Keratinocyte (primary cell): ENCODE measurements at regions not wholly inside any gene's neighbourhood (a gene's known extent, or its start where the extent isn't known, plus 50 kb on each side); places are given as distances from the start of the nearest gene placed in this dataset.

Experiments used
- DNase-seq: peaks from one replicate; pipeline ENCODE4 v3.0.0-alpha.2; 2011; ENCODE audit warnings: low read depth, missing footprints, low spot score
- FAIRE-seq: peaks from 2 replicates; lab custom pipeline; 2011; peaks lifted over from hg19 to GRCh38; lab: Jason Lieb, UNC
- H2AFZ ChIP-seq: 2 replicates; pipeline ENCODE4 v1.6.0; 2012; ENCODE audit warnings: low read length, control low read depth, inconsistent platforms; ENCODE audit not compliant: control insufficient read depth
- H3K27ac ChIP-seq: 2 replicates; pipeline ENCODE4 v1.5.1; 2011; ENCODE audit warnings: low read length; ENCODE audit not compliant: control insufficient read depth, insufficient read depth
- H3K27me3 ChIP-seq: 3 replicates; pipeline ENCODE4 v1.6.0; 2011; ENCODE audit warnings: low read length; ENCODE audit not compliant: control insufficient read depth, insufficient read depth; ENCODE audit errors: extremely low read depth
- H3K36me3 ChIP-seq, 2 experiments: 2 replicates in 1 of 2; 3 replicates in 1 of 2; pipeline ENCODE4 v1.5.1; 2011; ENCODE audit warnings: low read length in 2 of 2, mild to moderate bottlenecking in 1 of 2; ENCODE audit not compliant: control insufficient read depth in 2 of 2, insufficient read depth in 2 of 2; ENCODE audit errors: extremely low read depth in 1 of 2
- H3K4me1 ChIP-seq: 3 replicates; pipeline ENCODE4 v1.5.1; 2011; ENCODE audit warnings: low read length; ENCODE audit not compliant: control insufficient read depth, insufficient read depth; ENCODE audit errors: extremely low read depth
- H3K4me2 ChIP-seq: 3 replicates; pipeline ENCODE4 v1.6.0; 2011; ENCODE audit warnings: low read depth, low read length; ENCODE audit not compliant: control insufficient read depth, insufficient read depth; ENCODE audit errors: extremely low read depth
- H3K4me3 ChIP-seq, 3 experiments: fragments of 200-600 bp in 1 of 3; sonication (generic) in 1 of 3; 2 replicates in 2 of 3; 3 replicates in 1 of 3; pipeline ENCODE4 v1.5.1; 2011 to 2016; ENCODE audit warnings: low read length in 3 of 3, mild to moderate bottlenecking in 3 of 3, control low read depth in 2 of 3, inconsistent platforms in 1 of 3, low read depth in 1 of 3, mixed read lengths in 1 of 3, mixed run types in 1 of 3, moderate library complexity in 1 of 3; ENCODE audit not compliant: control insufficient read depth in 2 of 3, insufficient read depth in 2 of 3; ENCODE audit errors: extremely low read depth in 1 of 3
- H3K79me2 ChIP-seq: 2 replicates; pipeline ENCODE4 v1.6.0; 2012; ENCODE audit warnings: low read length; ENCODE audit not compliant: control insufficient read depth, insufficient read depth
- H3K9ac ChIP-seq: 3 replicates; pipeline ENCODE4 v1.6.0; 2011; ENCODE audit warnings: low read length; ENCODE audit not compliant: control insufficient read depth, insufficient read depth; ENCODE audit errors: extremely low read depth
- H3K9me1 ChIP-seq: 3 replicates; pipeline ENCODE4 v1.6.0; 2011; ENCODE audit warnings: low read length; ENCODE audit not compliant: control insufficient read depth, insufficient read depth; ENCODE audit errors: extremely low read depth
- H3K9me3 ChIP-seq: 2 replicates; pipeline ENCODE4 v1.5.1; 2012; ENCODE audit warnings: low read depth, low read length; ENCODE audit not compliant: control insufficient read depth
- H4K20me1 ChIP-seq: 3 replicates; pipeline ENCODE4 v1.6.0; 2011; ENCODE audit warnings: low read length; ENCODE audit not compliant: control insufficient read depth, insufficient read depth; ENCODE audit errors: extremely low read depth
- EZH2 ChIP-seq: IDR thresholded peaks from one replicate; pipeline ENCODE4 v1.6.1; 2012; ENCODE audit warnings: inconsistent platforms, mild to moderate bottlenecking, low read length, moderate library complexity
- dilution Hi-C: fragments of 300-500 bp; cut with MboI; formaldehyde crosslinking; loops from one replicate; pipeline ENCODE4 v1.7.0; 2020; ENCODE audit warnings: low sequenced_read_pairs; ENCODE audit not compliant: extremely low pct_ligation_motif_present
- TF ChIP-seq, protein P1 (sequence below), 3 experiments: IDR thresholded peaks in 1 of 3; conservative IDR thresholded peaks in 1 of 3; optimal IDR thresholded peaks in 1 of 3; 2 replicates in 2 of 3; 3 replicates in 1 of 3; pipeline versions ENCODE3 to v1.5.1; 2011; ENCODE audit warnings: low read length in 3 of 3, mild to moderate bottlenecking in 3 of 3, moderate library complexity in 2 of 3, control low read depth in 1 of 3, inconsistent platforms in 1 of 3; ENCODE audit not compliant: insufficient read depth in 2 of 3; ENCODE audit errors: extremely low read depth in 1 of 3

DNA sequence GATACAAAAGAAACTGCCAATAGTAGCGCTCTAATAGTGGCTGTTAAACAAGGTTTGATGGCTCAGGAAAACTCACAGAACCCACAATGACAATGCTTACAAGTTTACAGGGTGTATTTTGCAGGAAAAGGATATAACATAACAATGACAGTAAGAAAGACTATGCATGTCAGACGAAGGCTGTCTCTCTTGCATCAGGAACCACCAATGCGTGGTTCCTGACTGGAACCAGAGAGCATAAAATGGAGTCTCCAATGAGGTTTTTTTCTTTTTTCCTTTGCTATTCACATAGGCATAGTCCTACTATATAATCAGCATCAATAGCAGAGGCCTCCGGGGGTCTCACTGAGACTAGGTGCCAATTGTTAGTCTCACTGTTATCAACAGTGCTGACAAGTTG lies 120.4 kb upstream of the STEAP1 start:
- no peaks in the 10 kb centered on the region for H3K79me2 ChIP-seq
- TF ChIP-seq EZH2, result no peak
- TF ChIP-seq, protein P1, sequence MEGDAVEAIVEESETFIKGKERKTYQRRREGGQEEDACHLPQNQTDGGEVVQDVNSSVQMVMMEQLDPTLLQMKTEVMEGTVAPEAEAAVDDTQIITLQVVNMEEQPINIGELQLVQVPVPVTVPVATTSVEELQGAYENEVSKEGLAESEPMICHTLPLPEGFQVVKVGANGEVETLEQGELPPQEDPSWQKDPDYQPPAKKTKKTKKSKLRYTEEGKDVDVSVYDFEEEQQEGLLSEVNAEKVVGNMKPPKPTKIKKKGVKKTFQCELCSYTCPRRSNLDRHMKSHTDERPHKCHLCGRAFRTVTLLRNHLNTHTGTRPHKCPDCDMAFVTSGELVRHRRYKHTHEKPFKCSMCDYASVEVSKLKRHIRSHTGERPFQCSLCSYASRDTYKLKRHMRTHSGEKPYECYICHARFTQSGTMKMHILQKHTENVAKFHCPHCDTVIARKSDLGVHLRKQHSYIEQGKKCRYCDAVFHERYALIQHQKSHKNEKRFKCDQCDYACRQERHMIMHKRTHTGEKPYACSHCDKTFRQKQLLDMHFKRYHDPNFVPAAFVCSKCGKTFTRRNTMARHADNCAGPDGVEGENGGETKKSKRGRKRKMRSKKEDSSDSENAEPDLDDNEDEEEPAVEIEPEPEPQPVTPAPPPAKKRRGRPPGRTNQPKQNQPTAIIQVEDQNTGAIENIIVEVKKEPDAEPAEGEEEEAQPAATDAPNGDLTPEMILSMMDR (optimal IDR thresholded peaks at IDR 0.05 in 1 of 3, IDR thresholded peaks at IDR 0.05 in 1 of 3, conservative IDR thresholded peaks at IDR 0.05 in 1 of 3; ENCODE audit: extremely low read depth in 1 of 3, insufficient read depth in 2 of 3, low read length in 3 of 3), result no peak
- H3K27me3 ChIP-seq, result no peaks in the 10 kb centered on the region
- H3K4me1 ChIP-seq, result no peaks in the 10 kb centered on the region
- H3K36me3 ChIP-seq, result no peaks in the 10 kb centered on the region
- H3K9me3 ChIP-seq, result no peaks in the 10 kb centered on the region
- H4K20me1 ChIP-seq, result no peaks in the 10 kb centered on the region
- no peak overlapping the region for H3K9ac ChIP-seq
- no peak overlapping the region for H3K4me2 ChIP-seq
- dilution Hi-C loops, result no loop called here
- no peak overlapping the region for H2AFZ ChIP-seq
- H3K4me3 ChIP-seq, result no peak overlapping the region
- DNase-seq (no peak), FAIRE-seq (no peak)
- H3K9me1 ChIP-seq, result no peaks in the 10 kb centered on the region
- H3K27ac ChIP-seq, result no peak overlapping the region

- dilution Hi-C loops, result no loop called here
- H3K36me3 ChIP-seq, result no peaks in the 10 kb centered on the region
Measured at GRCh38 chr7:90053094-90053493, 101.2 kb upstream of the STEAP1 start.

GRCh38 chr7:90061077-90061476 lies 93.2 kb upstream of the STEAP1 start:
- no peaks in the 10 kb centered on the region for H3K36me3 ChIP-seq
- TF ChIP-seq EZH2, result no peak
- TF ChIP-seq, protein P1 (optimal IDR thresholded peaks at IDR 0.05 in 1 of 3, IDR thresholded peaks at IDR 0.05 in 1 of 3, conservative IDR thresholded peaks at IDR 0.05 in 1 of 3; ENCODE audit: extremely low read depth in 1 of 3, insufficient read depth in 2 of 3, low read length in 3 of 3), result no peak
- H2AFZ ChIP-seq, result no peak overlapping the region
- no peaks in the 10 kb centered on the region for H3K27me3 ChIP-seq
- no peak overlapping the region for H3K4me2 ChIP-seq
- DNase-seq (no peak), FAIRE-seq (no peak)
- H3K27ac ChIP-seq, result no peak overlapping the region
- H4K20me1 ChIP-seq, result no peaks in the 10 kb centered on the region
- no peaks in the 10 kb centered on the region for H3K9me1 ChIP-seq
- H3K9ac ChIP-seq, result no peak overlapping the region
- no peaks in the 10 kb centered on the region for H3K9me3 ChIP-seq
- no peak overlapping the region for H3K4me3 ChIP-seq
- dilution Hi-C loops, result no loop called here
- H3K4me1 ChIP-seq, result no peaks in the 10 kb centered on the region
- no peaks in the 10 kb centered on the region for H3K79me2 ChIP-seq

More at GRCh38 chr7:90053094-90053493, 101.2 kb upstream of the STEAP1 start:
- H3K9me1 ChIP-seq, result no peaks in the 10 kb centered on the region
- no peak overlapping the region for H3K4me3 ChIP-seq
- no peaks in the 10 kb centered on the region for H3K27me3 ChIP-seq
- H3K27ac ChIP-seq, result no peak overlapping the region
- no peak overlapping the region for H3K4me2 ChIP-seq
- no peaks in the 10 kb centered on the region for H3K4me1 ChIP-seq
- FAIRE-seq, result no peak
- H2AFZ ChIP-seq, result no peak overlapping the region
- no peak for DNase-seq
- no peaks in the 10 kb centered on the region for H3K9me3 ChIP-seq
- H3K79me2 ChIP-seq, result no peaks in the 10 kb centered on the region
- no peaks in the 10 kb centered on the region for H4K20me1 ChIP-seq
- no peak overlapping the region for H3K9ac ChIP-seq
- TF ChIP-seq EZH2, result no peak
